A549 (cell line): ENCODE measurements at regions not wholly inside any gene's neighbourhood (a gene's known extent, or its start where the extent isn't known, plus 50 kb on each side); places are given as distances from the start of the nearest gene placed in this dataset.
"Not testable (repeated sequence)": the region's sequence is repeated elsewhere in the genome, so short reads cannot be mapped to it uniquely, and the experiment has no call there.

Experiments used
- ATAC-seq, 2 experiments: fragments of 200-7000 bp in 1 of 2; fragments of >200 bp in 1 of 2; cut with Nextera tagmentation in 1 of 2; cut with Tn5 transposase in 1 of 2; 3 replicates each; pipeline versions ENCODE4 v1.8.0 to v1.9.1; 2018 to 2020; ENCODE audit warnings: mild to moderate bottlenecking in 1 of 2, moderate library complexity in 1 of 2
- CTCF ChIA-PET: fragments of 300-600 bp; sonication (Branson Sonifier 250); formaldehyde crosslinking; extraction: SDS; loops from one replicate; lab custom pipeline; 2021; ENCODE audit warnings: antibody characterized with exemption, inconsistent platforms; lab: Yijun Ruan, JAX
- POLR2A ChIA-PET: fragments of 350-600 bp; formaldehyde crosslinking; extraction: SDS; loops from one replicate; lab custom pipeline; 2021; ENCODE audit warnings: antibody characterized with exemption, inconsistent platforms; lab: Yijun Ruan, JAX
- DNase-seq, 2 experiments: peaks; one replicate each; pipeline versions ENCODE4 v3.0.0 to v3.0.0-alpha.2; 2011 to 2016; ENCODE audit warnings: low read depth in 1 of 2, low spot score in 1 of 2
- FAIRE-seq: peaks from 2 replicates; lab custom pipeline; 2011; peaks lifted over from hg19 to GRCh38; lab: Jason Lieb, UNC
- H3K27ac ChIP-seq, 2 experiments: fragments of >200 bp; sonication (Bioruptor Twin); formaldehyde crosslinking; 3 replicates each; pipeline ENCODE4 v1.5.1; 2016 to 2017
- H3K4me1 ChIP-seq: fragments of >200 bp; sonication (Bioruptor Twin); formaldehyde crosslinking; 3 replicates; pipeline ENCODE4 v1.6.1; 2016
- H3K4me2 ChIP-seq: fragments of >200 bp; sonication (Bioruptor Twin); formaldehyde crosslinking; 3 replicates; pipeline ENCODE4 v1.6.1; 2016
- H3K4me3 ChIP-seq: fragments of >200 bp; sonication (Bioruptor Twin); formaldehyde crosslinking; 3 replicates; pipeline ENCODE4 v1.5.1; 2016
- H3K9me3 ChIP-seq: fragments of >200 bp; sonication (Bioruptor Twin); formaldehyde crosslinking; 3 replicates; pipeline ENCODE4 v1.6.1; 2016
- BHLHE40 ChIP-seq: IDR thresholded peaks from 2 replicates; pipeline ENCODE4 v1.6.1; 2012; ENCODE audit warnings: low read depth, low read length, inconsistent platforms
- CBX8 ChIP-seq: fragments of 200-600 bp; sonication (generic); IDR thresholded peaks from 2 replicates; pipeline ENCODE4 v1.6.1; 2016
- CEBPB ChIP-seq, 2 experiments: fragments of >200 bp in 1 of 2; sonication (Bioruptor Twin) in 1 of 2; formaldehyde crosslinking in 1 of 2; IDR thresholded peaks; 2 replicates each; pipeline ENCODE4 v1.6.1; 2012 to 2016
- CHD2 ChIP-seq: fragments of 150-350 bp; IDR thresholded peaks from 2 replicates; pipeline ENCODE4 v1.6.1; 2014; ENCODE audit warnings: low read length; ENCODE audit not compliant: partially characterized antibody
- FOSB ChIP-seq: fragments of 250-450 bp; sonication (Bioruptor Pico); IDR thresholded peaks from 2 replicates; pipeline ENCODE4 v1.5.0; 2020; ENCODE audit warnings: mild to moderate bottlenecking, moderate library complexity
- FOXS1 ChIP-seq: fragments of 250-450 bp; sonication (Bioruptor Pico); IDR thresholded peaks from 2 replicates; pipeline ENCODE4 v1.5.0; 2020; ENCODE audit warnings: mild to moderate bottlenecking, moderate library complexity
- HDAC2 ChIP-seq: fragments of 200-600 bp; sonication (generic); IDR thresholded peaks from 2 replicates; pipeline ENCODE4 v1.6.1; 2016
- HOXA7 ChIP-seq: fragments of 250-450 bp; sonication (Bioruptor Pico); IDR thresholded peaks from 2 replicates; pipeline ENCODE4 v1.5.0; 2020; ENCODE audit warnings: mild to moderate bottlenecking, moderate library complexity
- HOXB13 ChIP-seq: fragments of 250-450 bp; sonication (Bioruptor Pico); IDR thresholded peaks from 2 replicates; pipeline ENCODE4 v1.5.0; 2020; ENCODE audit warnings: low read depth, mild to moderate bottlenecking, moderate library complexity
- HOXB5 ChIP-seq: fragments of 250-450 bp; sonication (Bioruptor Pico); IDR thresholded peaks from 2 replicates; pipeline ENCODE4 v1.5.0; 2020; ENCODE audit warnings: mild to moderate bottlenecking, moderate library complexity
- KDM1A ChIP-seq: fragments of 200-600 bp; sonication (generic); IDR thresholded peaks from 2 replicates; pipeline ENCODE4 v1.6.1; 2016; ENCODE audit warnings: low read depth, mild to moderate bottlenecking
- MYC ChIP-seq: IDR thresholded peaks from 2 replicates; pipeline ENCODE4 v1.6.1; 2012; ENCODE audit warnings: mild to moderate bottlenecking, inconsistent platforms, low read length, improper control_type of control experiment, borderline replicate concordance
- POLR2A ChIP-seq: IDR thresholded peaks from 2 replicates; pipeline ENCODE4 v1.6.1; 2012; ENCODE audit warnings: mild to moderate bottlenecking, low read length
- RFX5 ChIP-seq: fragments of 450-650 bp; IDR thresholded peaks from 2 replicates; pipeline ENCODE4 v1.7.1; 2014; ENCODE audit warnings: antibody characterized with exemption, mild to moderate bottlenecking, moderate library complexity
- RNF2 ChIP-seq: fragments of 200-600 bp; sonication (generic); IDR thresholded peaks from 2 replicates; pipeline ENCODE4 v1.6.1; 2016; ENCODE audit warnings: low read depth, mild to moderate bottlenecking, antibody characterized with exemption, moderate library complexity, borderline replicate concordance
- SREBF2 ChIP-seq: fragments of 450-650 bp; IDR thresholded peaks from 2 replicates; pipeline ENCODE4 v1.6.1; 2014; ENCODE audit warnings: mild to moderate bottlenecking, moderate library complexity
- ZFP36 ChIP-seq: fragments of 450-650 bp; IDR thresholded peaks from 2 replicates; pipeline ENCODE4 v1.6.1; 2014; ENCODE audit warnings: borderline replicate concordance; ENCODE audit not compliant: partially characterized antibody
- ZSCAN20 ChIP-seq: fragments of 250-450 bp; sonication (Bioruptor Pico); IDR thresholded peaks from 2 replicates; pipeline ENCODE4 v1.8.0; 2022; ENCODE audit warnings: mild to moderate bottlenecking, moderate library complexity
- WGBS: methylation state at CpG from one replicate; pipeline ENCODE4 v1.1.6; 2017; ENCODE audit errors: missing lambda C conversion rate; 5-methylcytosine and 5-hydroxymethylcytosine counted together
- TF ChIP-seq, protein P1 (sequence below): fragments of 250-450 bp; sonication (Bioruptor Pico); IDR thresholded peaks from 2 replicates; pipeline ENCODE4 v1.5.0; 2020; ENCODE audit warnings: low read depth, mild to moderate bottlenecking, moderate library complexity
- TF ChIP-seq, protein P2 (sequence below): fragments of >200 bp; sonication (Bioruptor Twin); formaldehyde crosslinking; IDR thresholded peaks from 2 replicates; pipeline ENCODE4 v1.6.1; 2016
- TF ChIP-seq, protein P3 (sequence below): fragments of >200 bp; sonication (Bioruptor Twin); formaldehyde crosslinking; IDR thresholded peaks from 3 replicates; pipeline ENCODE4 v1.6.1; 2016
- TF ChIP-seq, protein P4 (sequence below): fragments of 150-350 bp; IDR thresholded peaks from 2 replicates; pipeline ENCODE4 v1.6.1; 2014; ENCODE audit warnings: low read depth, mild to moderate bottlenecking, low read length
- TF ChIP-seq, protein P5 (sequence below): fragments of 250-450 bp; sonication (Bioruptor Pico); IDR thresholded peaks from 2 replicates; pipeline ENCODE4 v1.5.0; 2021; ENCODE audit warnings: mild to moderate bottlenecking, moderate library complexity, borderline replicate concordance
- TF ChIP-seq, protein P6 (sequence below): fragments of >200 bp; sonication (Bioruptor Twin); formaldehyde crosslinking; IDR thresholded peaks from 3 replicates; pipeline ENCODE4 v1.5.1; 2016

DNA sequence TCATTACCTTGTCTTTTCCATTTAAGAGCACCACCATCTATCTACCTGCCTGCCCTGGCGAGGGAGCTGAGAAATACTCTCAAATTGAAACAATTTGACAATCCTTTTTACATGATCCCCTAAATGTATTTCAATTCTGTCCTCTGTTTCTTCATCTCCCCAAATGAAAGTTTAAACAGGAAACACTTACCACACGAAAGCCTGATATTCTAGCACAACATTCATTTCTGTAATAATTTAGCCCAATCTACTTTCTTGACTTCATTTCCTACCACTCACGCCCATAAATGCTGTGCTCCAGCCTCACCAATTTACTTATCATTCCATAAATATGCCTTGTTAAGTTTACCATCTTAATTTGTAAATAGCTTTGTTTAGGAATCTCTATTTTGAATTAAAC is 89.8 kb upstream of the MS4A8 start:
- Histone ChIP-seq H3K4me3 (no peak overlapping the region), H3K4me2 (no peak overlapping the region), H3K4me1 (no peaks in the 10 kb centered on the region), H3K27ac (no peak overlapping the region), H3K9me3 (no peaks in the 10 kb centered on the region)
- no peak for ATAC-seq
- POLR2A ChIA-PET = no interaction called here
- no peak for FAIRE-seq
- DNase-seq = no peak
- 1% methylated on average over 3 of the region's 3 CpGs for WGBS
- TF ChIP-seq BHLHE40 (no peak), RFX5 (no peak), FOSB (CRISPR knock-in tag) (no peak), CHD2 (no peak), MYC (no peak), CEBPB (IDR thresholded peaks at IDR 0.05) (no peak)
- TF ChIP-seq, protein P1, sequence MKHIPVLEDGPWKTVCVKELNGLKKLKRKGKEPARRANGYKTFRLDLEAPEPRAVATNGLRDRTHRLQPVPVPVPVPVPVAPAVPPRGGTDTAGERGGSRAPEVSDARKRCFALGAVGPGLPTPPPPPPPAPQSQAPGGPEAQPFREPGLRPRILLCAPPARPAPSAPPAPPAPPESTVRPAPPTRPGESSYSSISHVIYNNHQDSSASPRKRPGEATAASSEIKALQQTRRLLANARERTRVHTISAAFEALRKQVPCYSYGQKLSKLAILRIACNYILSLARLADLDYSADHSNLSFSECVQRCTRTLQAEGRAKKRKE (CRISPR knock-in tag) = no peak
- CTCF ChIA-PET = interaction anchor here (0.7 to 2.2 kb wide), 3 partner anchors 9 to 275 kb away, joined by 3 to 13 read pairs (median 3); no protein-coding TSS in a partner anchor

DNA sequence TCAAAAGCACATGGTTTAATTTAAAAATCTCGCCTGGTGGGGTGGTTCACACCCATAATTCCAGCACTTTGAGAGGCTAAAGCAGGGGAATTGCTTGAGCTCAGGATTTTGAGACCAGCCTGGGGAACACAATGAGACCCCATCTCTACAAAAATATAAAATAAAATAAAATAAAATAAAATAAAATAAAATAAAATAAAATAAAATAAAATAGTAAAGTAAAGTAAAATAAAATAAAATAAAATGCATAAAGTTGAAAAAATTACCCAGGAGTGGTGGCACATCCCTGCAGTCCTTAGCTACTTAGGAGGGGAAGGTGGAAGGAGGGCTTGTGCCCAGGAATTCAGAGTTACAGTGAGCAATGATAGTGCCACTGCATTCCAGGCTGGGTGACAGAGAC is 88.7 kb upstream of the MS4A8 start:
- Histone ChIP-seq H3K4me1 (no peaks in the 10 kb centered on the region), H3K9me3 (no peaks in the 10 kb centered on the region), H3K27ac (no peak overlapping the region), H3K4me2 (no peak overlapping the region), H3K4me3 (no peak overlapping the region)
- ChIA-PET POLR2A (no interaction called here), CTCF (interaction anchor here (1.8 kb wide), 1 partner anchor 247 kb away, joined by 5 read pairs; no protein-coding TSS in a partner anchor)
- FAIRE-seq = no peak
- no peak for DNase-seq
- no peak for ATAC-seq
- WGBS = 0% methylated on average over 1 of the region's 1 CpG
- TF ChIP-seq KDM1A (no peak), HOXB5 (CRISPR knock-in tag) (no peak), HOXB13 (CRISPR knock-in tag) (no peak), POLR2A (no peak), HOXA7 (CRISPR knock-in tag) (no peak), RNF2 (no peak), FOSB (CRISPR knock-in tag) (no peak), ZFP36 (no peak), HDAC2 (no peak), CBX8 (no peak)
- TF ChIP-seq, protein P2, sequence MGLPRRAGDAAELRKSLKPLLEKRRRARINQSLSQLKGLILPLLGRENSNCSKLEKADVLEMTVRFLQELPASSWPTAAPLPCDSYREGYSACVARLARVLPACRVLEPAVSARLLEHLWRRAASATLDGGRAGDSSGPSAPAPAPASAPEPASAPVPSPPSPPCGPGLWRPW = no peak
- TF ChIP-seq, protein P3, sequence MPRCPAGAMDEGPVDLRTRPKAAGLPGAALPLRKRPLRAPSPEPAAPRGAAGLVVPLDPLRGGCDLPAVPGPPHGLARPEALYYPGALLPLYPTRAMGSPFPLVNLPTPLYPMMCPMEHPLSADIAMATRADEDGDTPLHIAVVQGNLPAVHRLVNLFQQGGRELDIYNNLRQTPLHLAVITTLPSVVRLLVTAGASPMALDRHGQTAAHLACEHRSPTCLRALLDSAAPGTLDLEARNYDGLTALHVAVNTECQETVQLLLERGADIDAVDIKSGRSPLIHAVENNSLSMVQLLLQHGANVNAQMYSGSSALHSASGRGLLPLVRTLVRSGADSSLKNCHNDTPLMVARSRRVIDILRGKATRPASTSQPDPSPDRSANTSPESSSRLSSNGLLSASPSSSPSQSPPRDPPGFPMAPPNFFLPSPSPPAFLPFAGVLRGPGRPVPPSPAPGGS = no peak
- TF ChIP-seq, protein P4, sequence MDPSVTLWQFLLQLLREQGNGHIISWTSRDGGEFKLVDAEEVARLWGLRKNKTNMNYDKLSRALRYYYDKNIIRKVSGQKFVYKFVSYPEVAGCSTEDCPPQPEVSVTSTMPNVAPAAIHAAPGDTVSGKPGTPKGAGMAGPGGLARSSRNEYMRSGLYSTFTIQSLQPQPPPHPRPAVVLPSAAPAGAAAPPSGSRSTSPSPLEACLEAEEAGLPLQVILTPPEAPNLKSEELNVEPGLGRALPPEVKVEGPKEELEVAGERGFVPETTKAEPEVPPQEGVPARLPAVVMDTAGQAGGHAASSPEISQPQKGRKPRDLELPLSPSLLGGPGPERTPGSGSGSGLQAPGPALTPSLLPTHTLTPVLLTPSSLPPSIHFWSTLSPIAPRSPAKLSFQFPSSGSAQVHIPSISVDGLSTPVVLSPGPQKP = no peak

DNA sequence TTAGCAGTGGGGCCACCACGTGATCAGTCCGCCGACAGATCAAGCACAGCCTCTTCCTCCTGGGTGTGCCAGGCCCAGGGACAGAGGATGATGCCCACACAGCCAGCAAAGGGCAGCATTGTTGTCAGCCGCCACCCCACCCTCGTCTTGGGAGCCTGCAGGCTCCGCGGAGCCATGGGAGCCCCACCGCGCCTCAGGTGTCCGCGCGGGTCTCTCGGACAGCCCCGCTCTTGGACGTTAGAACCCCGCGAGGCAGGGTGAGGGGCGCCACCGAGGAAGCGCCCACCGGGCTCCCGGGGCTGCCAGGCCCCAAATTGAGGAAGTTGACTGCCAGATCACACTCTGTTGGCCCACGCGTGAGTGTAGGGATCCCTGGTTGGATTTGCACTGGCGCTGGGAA is 83.9 kb upstream of the MS4A8 start:
- POLR2A ChIA-PET = no interaction called here
- ATAC-seq (no peak), DNase-seq (no peak), FAIRE-seq (no peak)
- Histone ChIP-seq H3K9me3 (no peaks in the 10 kb centered on the region), H3K4me1 (no peaks in the 10 kb centered on the region), H3K27ac (no peak overlapping the region), H3K4me3 (no peak overlapping the region), H3K4me2 (no peak overlapping the region)
- WGBS = 47% methylated on average over 10 of the region's 25 CpGs
- TF ChIP-seq SREBF2 = no peak
- TF ChIP-seq RFX5 = no peak
- TF ChIP-seq ZSCAN20 (CRISPR knock-in tag) = no peak
- TF ChIP-seq, protein P5, sequence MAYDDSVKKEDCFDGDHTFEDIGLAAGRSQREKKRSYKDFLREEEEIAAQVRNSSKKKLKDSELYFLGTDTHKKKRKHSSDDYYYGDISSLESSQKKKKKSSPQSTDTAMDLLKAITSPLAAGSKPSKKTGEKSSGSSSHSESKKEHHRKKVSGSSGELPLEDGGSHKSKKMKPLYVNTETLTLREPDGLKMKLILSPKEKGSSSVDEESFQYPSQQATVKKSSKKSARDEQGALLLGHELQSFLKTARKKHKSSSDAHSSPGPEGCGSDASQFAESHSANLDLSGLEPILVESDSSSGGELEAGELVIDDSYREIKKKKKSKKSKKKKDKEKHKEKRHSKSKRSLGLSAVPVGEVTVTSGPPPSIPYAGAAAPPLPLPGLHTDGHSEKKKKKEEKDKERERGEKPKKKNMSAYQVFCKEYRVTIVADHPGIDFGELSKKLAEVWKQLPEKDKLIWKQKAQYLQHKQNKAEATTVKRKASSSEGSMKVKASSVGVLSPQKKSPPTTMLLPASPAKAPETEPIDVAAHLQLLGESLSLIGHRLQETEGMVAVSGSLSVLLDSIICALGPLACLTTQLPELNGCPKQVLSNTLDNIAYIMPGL (CRISPR knock-in tag) = no peak
- TF ChIP-seq CBX8 = no peak
- TF ChIP-seq, protein P3 = no peak
- TF ChIP-seq, protein P6, sequence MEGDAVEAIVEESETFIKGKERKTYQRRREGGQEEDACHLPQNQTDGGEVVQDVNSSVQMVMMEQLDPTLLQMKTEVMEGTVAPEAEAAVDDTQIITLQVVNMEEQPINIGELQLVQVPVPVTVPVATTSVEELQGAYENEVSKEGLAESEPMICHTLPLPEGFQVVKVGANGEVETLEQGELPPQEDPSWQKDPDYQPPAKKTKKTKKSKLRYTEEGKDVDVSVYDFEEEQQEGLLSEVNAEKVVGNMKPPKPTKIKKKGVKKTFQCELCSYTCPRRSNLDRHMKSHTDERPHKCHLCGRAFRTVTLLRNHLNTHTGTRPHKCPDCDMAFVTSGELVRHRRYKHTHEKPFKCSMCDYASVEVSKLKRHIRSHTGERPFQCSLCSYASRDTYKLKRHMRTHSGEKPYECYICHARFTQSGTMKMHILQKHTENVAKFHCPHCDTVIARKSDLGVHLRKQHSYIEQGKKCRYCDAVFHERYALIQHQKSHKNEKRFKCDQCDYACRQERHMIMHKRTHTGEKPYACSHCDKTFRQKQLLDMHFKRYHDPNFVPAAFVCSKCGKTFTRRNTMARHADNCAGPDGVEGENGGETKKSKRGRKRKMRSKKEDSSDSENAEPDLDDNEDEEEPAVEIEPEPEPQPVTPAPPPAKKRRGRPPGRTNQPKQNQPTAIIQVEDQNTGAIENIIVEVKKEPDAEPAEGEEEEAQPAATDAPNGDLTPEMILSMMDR = no peak
- TF ChIP-seq FOXS1 = no peak
- CTCF ChIA-PET = interaction anchor here (1.0 kb wide), 1 partner anchor 252 kb away, joined by 5 read pairs; no protein-coding TSS in a partner anchor

DNA sequence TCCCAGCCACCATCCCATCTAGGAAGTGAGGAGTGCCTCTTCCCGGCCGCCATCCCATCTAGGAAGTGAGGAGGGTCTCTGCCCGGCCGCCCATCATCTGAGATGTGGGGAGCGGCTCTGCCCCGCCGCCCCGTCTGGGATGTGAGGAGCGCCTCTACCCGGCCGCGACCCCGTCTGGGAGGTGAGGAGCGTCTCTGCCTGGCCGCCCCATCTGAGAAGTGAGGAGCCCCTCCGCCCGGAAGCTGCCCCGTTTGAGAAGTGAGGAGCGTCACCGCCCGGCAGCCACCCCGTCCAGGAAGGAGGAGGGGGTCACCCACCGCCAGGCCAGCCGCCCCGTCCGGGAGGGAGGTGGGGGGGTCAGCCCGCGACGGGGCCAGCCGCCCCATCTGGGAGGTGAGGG is 77.5 kb upstream of the MS4A8 start:
- H3K9me3 ChIP-seq, ATAC-seq, H3K27ac ChIP-seq, H3K4me1 ChIP-seq, CTCF ChIA-PET, FAIRE-seq, DNase-seq, H3K4me2 ChIP-seq, POLR2A ChIA-PET, H3K4me3 ChIP-seq: not testable (repeated sequence)
- 100% methylated on average over 1 of the region's 30 CpGs for WGBS
